GM12878 (cell line): ENCODE measurements at regions not wholly inside any gene's neighbourhood (a gene's known extent, or its start where the extent isn't known, plus 50 kb on each side); places are given as distances from the start of the nearest gene placed in this dataset.

Source experiments
- ATAC-seq: fragments of 200-7000 bp; cut with Tn5 transposase; 3 replicates; pipeline ENCODE4 v1.9.1; 2020; ENCODE audit warnings: mild to moderate bottlenecking, moderate library complexity
- BruUV-seq: library from RNA; stranded (reverse); fragments of 400-500 nt; replicated peaks from 2 replicates; lab custom pipeline; 2021; lab: Mats Ljungman, UMichigan
- CTCF ChIA-PET: fragments of 300-600 bp; sonication (Branson Sonifier 250); formaldehyde crosslinking; extraction: SDS; loops from one replicate; lab custom pipeline; 2021; ENCODE audit warnings: inconsistent platforms; lab: Yijun Ruan, JAX
- POLR2A ChIA-PET: fragments of 350-600 bp; formaldehyde crosslinking; extraction: SDS; loops from one replicate; lab custom pipeline; 2021; ENCODE audit warnings: inconsistent platforms; lab: Charles Lee
- RAD21 ChIA-PET: fragments of 300-600 bp; sonication (Branson Sonifier 250); formaldehyde crosslinking; loops from one replicate; lab custom pipeline; 2023; ENCODE audit warnings: antibody characterized with exemption; ENCODE audit not compliant: unreplicated experiment; lab: Charles Lee
- SMC1A ChIA-PET: fragments of 300-600 bp; sonication (Branson Sonifier 250); formaldehyde crosslinking; loops from one replicate; lab custom pipeline; 2023; ENCODE audit not compliant: unreplicated experiment, uncharacterized antibody; lab: Charles Lee
- DNase-seq: peaks from one replicate; pipeline ENCODE4 v3.0.0-alpha.2; 2011; ENCODE audit warnings: low read depth, low spot score
- FAIRE-seq: peaks from 3 replicates; lab custom pipeline; 2011; peaks lifted over from hg19 to GRCh38; lab: Jason Lieb, UNC
- H2AFZ ChIP-seq: 2 replicates; pipeline ENCODE4 v1.6.0; 2011; ENCODE audit warnings: low read depth, low read length, control low read depth; ENCODE audit not compliant: control insufficient read depth
- H3K27ac ChIP-seq: 2 replicates; pipeline ENCODE4 v1.5.1; 2011; ENCODE audit warnings: control low read depth; ENCODE audit not compliant: control insufficient read depth, insufficient read depth
- H3K27me3 ChIP-seq, 2 experiments: replicated peaks in 1 of 2; 2 replicates each; pipeline versions ENCODE4 v1.6.0 to v1.6.1; 2011; ENCODE audit warnings: low read length in 1 of 2; ENCODE audit not compliant: control insufficient read depth in 2 of 2, insufficient read depth in 2 of 2
- H3K36me3 ChIP-seq, 2 experiments: 2 replicates each; pipeline ENCODE4 v1.5.1; 2011; ENCODE audit warnings: low read length in 1 of 2; ENCODE audit not compliant: control insufficient read depth in 2 of 2, insufficient read depth in 2 of 2
- H3K4me1 ChIP-seq: 2 replicates; pipeline ENCODE4 v1.6.1; 2011; ENCODE audit warnings: mild to moderate bottlenecking, low read length, moderate library complexity, mixed read lengths; ENCODE audit not compliant: control insufficient read depth, insufficient read depth
- H3K4me2 ChIP-seq: 2 replicates; pipeline ENCODE4 v1.6.0; 2011; ENCODE audit warnings: control low read depth; ENCODE audit not compliant: control insufficient read depth, insufficient read depth
- H3K4me3 ChIP-seq: fragments of 200-600 bp; sonication (generic); 2 replicates; pipeline ENCODE4 v1.5.1; 2016
- H3K79me2 ChIP-seq: 2 replicates; pipeline ENCODE4 v1.6.0; 2011; ENCODE audit warnings: low read length; ENCODE audit not compliant: control insufficient read depth, insufficient read depth
- H3K9ac ChIP-seq: 2 replicates; pipeline ENCODE4 v1.8.0; 2011; ENCODE audit warnings: low read length, control low read depth, mixed read lengths; ENCODE audit not compliant: control insufficient read depth, insufficient read depth
- H3K9me3 ChIP-seq: replicated peaks from 3 replicates; pipeline ENCODE4 v1.5.1; 2011; ENCODE audit warnings: mild to moderate bottlenecking, low read length; ENCODE audit not compliant: control insufficient read depth, insufficient read depth
- H4K20me1 ChIP-seq: 2 replicates; pipeline ENCODE4 v1.6.0; 2011; ENCODE audit not compliant: control insufficient read depth, insufficient read depth
- CREB1 ChIP-seq: IDR thresholded peaks from 2 replicates; pipeline ENCODE4 v1.6.1; 2012; ENCODE audit warnings: low read depth, mild to moderate bottlenecking, inconsistent platforms
- JUNB ChIP-seq: IDR thresholded peaks from 2 replicates; pipeline ENCODE4 v1.6.1; 2016; ENCODE audit warnings: antibody characterized with exemption, mild to moderate bottlenecking
- NFXL1 ChIP-seq: fragments of 450-650 bp; IDR thresholded peaks from 2 replicates; pipeline ENCODE4 v1.6.1; 2017; ENCODE audit warnings: antibody characterized with exemption, mild to moderate bottlenecking, borderline replicate concordance
- RCOR1 ChIP-seq: conservative IDR thresholded peaks from 2 replicates; pipeline ENCODE4 v1.6.1; 2012; ENCODE audit warnings: low read depth, low read length, improper control_type of control experiment
- RFX5 ChIP-seq: IDR thresholded peaks from 2 replicates; pipeline ENCODE4 v1.6.1; 2011; ENCODE audit warnings: low read depth, low read length, improper control_type of control experiment
- ZBTB33 ChIP-seq: fragments of 450-650 bp; IDR thresholded peaks from 2 replicates; pipeline ENCODE4 v1.6.1; 2017; ENCODE audit warnings: mild to moderate bottlenecking
- in situ Hi-C: fragments of 300-500 bp; cut with MboI; formaldehyde crosslinking; loops from 9 replicates; pipeline ENCODE4 v1.14.3; 2018; ENCODE audit warnings: mixed read lengths
- intact Hi-C: fragments of 100-400 bp; cut with micrococcal nuclease; formaldehyde crosslinking; loops from one replicate; pipeline ENCODE4 v1.14.2; 2022; ENCODE audit not compliant: unreplicated experiment
- TF ChIP-seq, protein P1 (sequence below): fragments of 450-650 bp; IDR thresholded peaks from 2 replicates; pipeline ENCODE4 v1.6.1; 2016; ENCODE audit warnings: mild to moderate bottlenecking
- TF ChIP-seq, protein P2 (sequence below): fragments of 450-650 bp; IDR thresholded peaks from 2 replicates; pipeline ENCODE4 v1.6.1; 2016; ENCODE audit warnings: mild to moderate bottlenecking

DNA sequence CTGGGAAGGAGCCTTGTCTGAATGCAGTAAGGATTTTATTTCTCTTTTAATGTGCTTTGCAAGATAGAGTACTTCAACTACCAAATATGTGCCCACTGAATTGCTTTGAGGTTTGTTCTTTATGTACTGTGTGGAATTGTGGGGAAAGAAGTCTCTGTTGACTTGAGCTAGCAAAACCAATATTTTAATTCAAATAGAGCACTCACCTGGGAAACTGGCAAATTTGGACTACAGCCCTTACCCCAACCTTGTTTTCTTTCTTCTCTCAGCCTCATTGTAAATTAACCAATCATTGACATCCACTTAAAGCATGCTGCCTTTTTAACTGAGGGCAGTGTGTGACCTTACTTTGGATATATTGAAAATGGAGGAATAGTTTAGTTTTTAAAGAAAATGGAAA, 409.0 kb downstream of the SPATA31D1 start:
- TF ChIP-seq CREB1: no peak
- no peak for TF ChIP-seq RFX5
- TF ChIP-seq, protein P1, sequence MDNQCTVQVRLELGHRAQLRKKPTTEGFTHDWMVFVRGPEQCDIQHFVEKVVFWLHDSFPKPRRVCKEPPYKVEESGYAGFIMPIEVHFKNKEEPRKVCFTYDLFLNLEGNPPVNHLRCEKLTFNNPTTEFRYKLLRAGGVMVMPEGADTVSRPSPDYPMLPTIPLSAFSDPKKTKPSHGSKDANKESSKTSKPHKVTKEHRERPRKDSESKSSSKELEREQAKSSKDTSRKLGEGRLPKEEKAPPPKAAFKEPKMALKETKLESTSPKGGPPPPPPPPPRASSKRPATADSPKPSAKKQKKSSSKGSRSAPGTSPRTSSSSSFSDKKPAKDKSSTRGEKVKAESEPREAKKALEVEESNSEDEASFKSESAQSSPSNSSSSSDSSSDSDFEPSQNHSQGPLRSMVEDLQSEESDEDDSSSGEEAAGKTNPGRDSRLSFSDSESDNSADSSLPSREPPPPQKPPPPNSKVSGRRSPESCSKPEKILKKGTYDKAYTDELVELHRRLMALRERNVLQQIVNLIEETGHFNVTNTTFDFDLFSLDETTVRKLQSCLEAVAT: no peak
- TF ChIP-seq RCOR1: no peak
- TF ChIP-seq, protein P2, sequence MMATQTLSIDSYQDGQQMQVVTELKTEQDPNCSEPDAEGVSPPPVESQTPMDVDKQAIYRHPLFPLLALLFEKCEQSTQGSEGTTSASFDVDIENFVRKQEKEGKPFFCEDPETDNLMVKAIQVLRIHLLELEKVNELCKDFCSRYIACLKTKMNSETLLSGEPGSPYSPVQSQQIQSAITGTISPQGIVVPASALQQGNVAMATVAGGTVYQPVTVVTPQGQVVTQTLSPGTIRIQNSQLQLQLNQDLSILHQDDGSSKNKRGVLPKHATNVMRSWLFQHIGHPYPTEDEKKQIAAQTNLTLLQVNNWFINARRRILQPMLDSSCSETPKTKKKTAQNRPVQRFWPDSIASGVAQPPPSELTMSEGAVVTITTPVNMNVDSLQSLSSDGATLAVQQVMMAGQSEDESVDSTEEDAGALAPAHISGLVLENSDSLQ: no peak
- TF ChIP-seq ZBTB33: no peak
- no peak for TF ChIP-seq JUNB
- no peak for TF ChIP-seq NFXL1
- Histone ChIP-seq H3K4me3 (no peak overlapping the region), H3K9me3 (no peaks in the 10 kb centered on the region), H2AFZ (no peak overlapping the region), H3K9ac (no peak overlapping the region), H3K36me3 (no peaks in the 10 kb centered on the region), H3K4me1 (no peaks in the 10 kb centered on the region), H3K4me2 (no peak overlapping the region), H3K27ac (no peak overlapping the region), H3K27me3 (no peaks in the 10 kb centered on the region), H4K20me1 (no peaks in the 10 kb centered on the region), H3K79me2 (no peaks in the 10 kb centered on the region)
- DNase-seq (no peak), ATAC-seq (no peak), FAIRE-seq (no peak)
- no TSS peak for BruUV-seq
- SMC1A ChIA-PET: no interaction called here
- in situ Hi-C loops (no loop called here), intact Hi-C loops (no loop called here)
- RAD21 ChIA-PET: no interaction called here
- POLR2A ChIA-PET: no interaction called here
- CTCF ChIA-PET: no interaction called here
